GM12878 (cell line): ENCODE measurements at regions not wholly inside any gene's neighbourhood (a gene's known extent, or its start where the extent isn't known, plus 50 kb on each side); places are given as distances from the start of the nearest gene placed in this dataset.
A peak's percentile ranks its signal among the peaks of the same experiment; 100 is the strongest.

ENCODE experiments used
- CHD2 ChIP-seq: IDR thresholded peaks from 2 replicates; pipeline ENCODE4 v1.6.1; 2011; ENCODE audit warnings: low read depth, low read length, improper control_type of control experiment, borderline replicate concordance
- DPF2 ChIP-seq: fragments of 450-650 bp; IDR thresholded peaks from 2 replicates; pipeline ENCODE4 v1.6.1; 2017; ENCODE audit warnings: mild to moderate bottlenecking
- ETV6 ChIP-seq, 2 experiments: fragments of 450-650 bp in 1 of 2; IDR thresholded peaks in 1 of 2; conservative IDR thresholded peaks in 1 of 2; 2 replicates each; pipeline ENCODE4 v1.6.1; 2014; ENCODE audit warnings: antibody characterized with exemption in 1 of 2, borderline replicate concordance in 1 of 2, low read depth in 1 of 2, mild to moderate bottlenecking in 1 of 2, moderate library complexity in 1 of 2
- IKZF2 ChIP-seq, 2 experiments: fragments of 450-650 bp; IDR thresholded peaks; 2 replicates each; pipeline ENCODE4 v1.6.1; 2017; ENCODE audit warnings: mild to moderate bottlenecking in 2 of 2, moderate library complexity in 2 of 2
- IRF3 ChIP-seq: fragments of 450-650 bp; IDR thresholded peaks from 2 replicates; pipeline ENCODE4 v1.6.1; 2014; ENCODE audit warnings: mild to moderate bottlenecking
- MYC ChIP-seq: IDR thresholded peaks from 2 replicates; pipeline ENCODE4 v1.6.1; 2011; ENCODE audit warnings: mild to moderate bottlenecking, low read length, moderate library complexity, inconsistent platforms; ENCODE audit not compliant: insufficient read depth, insufficient replicate concordance, insufficient read length, severe bottlenecking
- NFIC ChIP-seq: IDR thresholded peaks from 2 replicates; pipeline ENCODE4 v1.6.1; 2012; ENCODE audit warnings: low read depth, mild to moderate bottlenecking, inconsistent platforms, low read length, moderate library complexity
- NFXL1 ChIP-seq: fragments of 450-650 bp; IDR thresholded peaks from 2 replicates; pipeline ENCODE4 v1.6.1; 2017; ENCODE audit warnings: antibody characterized with exemption, mild to moderate bottlenecking, borderline replicate concordance
- PML ChIP-seq: IDR thresholded peaks from 2 replicates; pipeline ENCODE4 v1.6.1; 2012; ENCODE audit warnings: low read length, inconsistent platforms
- RAD51 ChIP-seq: fragments of 450-650 bp; IDR thresholded peaks from 2 replicates; pipeline ENCODE4 v1.6.1; 2016; ENCODE audit warnings: moderate library complexity, mild to moderate bottlenecking, inconsistent platforms
- RUNX3 ChIP-seq: IDR thresholded peaks from 2 replicates; pipeline ENCODE4 v1.6.1; 2012; ENCODE audit warnings: low read length, inconsistent platforms
- SMC3 ChIP-seq: IDR thresholded peaks from 2 replicates; pipeline ENCODE4 v1.6.1; 2011; ENCODE audit warnings: low read length, improper control_type of control experiment, borderline replicate concordance
- STAT1 ChIP-seq: fragments of 450-650 bp; conservative IDR thresholded peaks from 2 replicates; pipeline ENCODE4 v1.6.1; 2014; ENCODE audit warnings: antibody characterized with exemption, mild to moderate bottlenecking
- SUZ12 ChIP-seq: fragments of 200-600 bp; sonication (generic); IDR thresholded peaks from one replicate; pipeline ENCODE4 v1.6.1; 2018; ENCODE audit warnings: antibody characterized with exemption, mild to moderate bottlenecking; ENCODE audit not compliant: unreplicated experiment
- TAF1 ChIP-seq: IDR thresholded peaks from 2 replicates; pipeline ENCODE4 v1.6.1; 2011; ENCODE audit warnings: mild to moderate bottlenecking, low read depth, low read length, borderline replicate concordance
- TCF7 ChIP-seq: IDR thresholded peaks from 2 replicates; pipeline ENCODE4 v1.6.1; 2014; ENCODE audit warnings: antibody characterized with exemption, borderline replicate concordance
- YBX1 ChIP-seq: fragments of 450-650 bp; IDR thresholded peaks from 2 replicates; pipeline ENCODE4 v1.6.1; 2016; ENCODE audit warnings: antibody characterized with exemption
- YY1 ChIP-seq: IDR thresholded peaks from 2 replicates; pipeline ENCODE4 v1.6.1; 2011; ENCODE audit warnings: low read depth, mild to moderate bottlenecking, low read length
- TF ChIP-seq, protein P1 (sequence below): fragments of 450-650 bp; IDR thresholded peaks from 2 replicates; pipeline ENCODE4 v1.6.1; 2017; ENCODE audit warnings: antibody characterized with exemption, mild to moderate bottlenecking, moderate library complexity
- TF ChIP-seq, protein P2 (sequence below): IDR thresholded peaks from 2 replicates; pipeline ENCODE4 v1.6.1; 2011; ENCODE audit warnings: borderline replicate concordance, low read depth, mild to moderate bottlenecking, moderate library complexity, low read length; ENCODE audit not compliant: insufficient read depth, poor library complexity, severe bottlenecking
- TF ChIP-seq, protein P3 (sequence below): fragments of 450-650 bp; IDR thresholded peaks from 2 replicates; pipeline ENCODE4 v1.6.1; 2018; ENCODE audit warnings: mild to moderate bottlenecking, low read depth, moderate library complexity; ENCODE audit not compliant: partially characterized antibody

DNA sequence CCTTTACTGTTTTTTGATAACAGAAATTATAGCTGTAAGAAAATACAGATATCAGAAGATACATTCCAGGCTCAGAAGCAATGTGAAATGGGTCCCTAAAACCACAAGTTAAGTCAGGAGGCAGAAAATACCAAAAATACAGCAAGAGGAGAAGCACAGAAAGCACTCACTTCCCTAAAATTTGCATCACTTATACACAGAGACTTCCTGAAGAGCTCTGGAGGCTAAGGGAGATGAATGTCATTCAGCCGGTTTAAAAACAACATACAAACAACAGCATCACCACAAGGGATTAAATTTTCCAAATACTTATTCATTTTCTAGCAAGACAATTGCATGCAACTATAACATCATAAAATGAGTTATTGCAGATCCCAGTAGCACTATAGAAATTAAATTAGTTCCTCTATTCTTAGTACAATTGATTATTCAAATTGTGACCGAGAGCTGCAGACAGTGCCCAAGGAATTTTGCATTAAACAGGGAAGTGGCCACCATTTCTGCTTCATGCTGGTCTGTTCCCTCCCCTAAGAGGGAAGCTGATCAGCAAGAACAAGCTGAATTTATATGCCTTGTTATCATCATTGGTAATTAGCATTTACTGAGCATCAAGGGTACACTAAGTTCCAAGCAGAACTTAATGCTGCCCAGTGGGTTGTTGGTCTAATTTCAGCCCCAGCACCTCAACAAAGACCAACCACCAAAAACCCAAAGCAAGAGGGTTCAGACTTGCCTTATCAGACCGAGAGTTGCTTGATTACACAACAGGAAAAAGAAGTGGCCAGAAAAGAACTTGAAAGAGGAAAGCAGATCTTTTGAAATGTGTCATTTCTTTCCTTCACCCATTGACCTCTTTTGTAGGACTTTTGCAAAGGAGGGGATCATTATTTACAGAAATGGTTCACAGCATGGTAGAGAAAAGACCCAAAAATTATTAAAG, 140.7 kb downstream of the KCTD12 start (continued):
- TF ChIP-seq, protein P1, sequence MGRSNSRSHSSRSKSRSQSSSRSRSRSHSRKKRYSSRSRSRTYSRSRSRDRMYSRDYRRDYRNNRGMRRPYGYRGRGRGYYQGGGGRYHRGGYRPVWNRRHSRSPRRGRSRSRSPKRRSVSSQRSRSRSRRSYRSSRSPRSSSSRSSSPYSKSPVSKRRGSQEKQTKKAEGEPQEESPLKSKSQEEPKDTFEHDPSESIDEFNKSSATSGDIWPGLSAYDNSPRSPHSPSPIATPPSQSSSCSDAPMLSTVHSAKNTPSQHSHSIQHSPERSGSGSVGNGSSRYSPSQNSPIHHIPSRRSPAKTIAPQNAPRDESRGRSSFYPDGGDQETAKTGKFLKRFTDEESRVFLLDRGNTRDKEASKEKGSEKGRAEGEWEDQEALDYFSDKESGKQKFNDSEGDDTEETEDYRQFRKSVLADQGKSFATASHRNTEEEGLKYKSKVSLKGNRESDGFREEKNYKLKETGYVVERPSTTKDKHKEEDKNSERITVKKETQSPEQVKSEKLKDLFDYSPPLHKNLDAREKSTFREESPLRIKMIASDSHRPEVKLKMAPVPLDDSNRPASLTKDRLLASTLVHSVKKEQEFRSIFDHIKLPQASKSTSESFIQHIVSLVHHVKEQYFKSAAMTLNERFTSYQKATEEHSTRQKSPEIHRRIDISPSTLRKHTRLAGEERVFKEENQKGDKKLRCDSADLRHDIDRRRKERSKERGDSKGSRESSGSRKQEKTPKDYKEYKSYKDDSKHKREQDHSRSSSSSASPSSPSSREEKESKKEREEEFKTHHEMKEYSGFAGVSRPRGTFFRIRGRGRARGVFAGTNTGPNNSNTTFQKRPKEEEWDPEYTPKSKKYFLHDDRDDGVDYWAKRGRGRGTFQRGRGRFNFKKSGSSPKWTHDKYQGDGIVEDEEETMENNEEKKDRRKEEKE: no peak
- TF ChIP-seq DPF2: no peak
- TF ChIP-seq MYC: no peak
- peak in 1 of 2 experiments; percentile 99; a peak in 2 of 4 replicates for TF ChIP-seq ETV6 (conservative IDR thresholded peaks at IDR 0.05 in 1 of 2, IDR thresholded peaks at IDR 0.05 in 1 of 2; ENCODE audit: borderline replicate concordance in 1 of 2, low read depth in 1 of 2)
- TF ChIP-seq, protein P2, sequence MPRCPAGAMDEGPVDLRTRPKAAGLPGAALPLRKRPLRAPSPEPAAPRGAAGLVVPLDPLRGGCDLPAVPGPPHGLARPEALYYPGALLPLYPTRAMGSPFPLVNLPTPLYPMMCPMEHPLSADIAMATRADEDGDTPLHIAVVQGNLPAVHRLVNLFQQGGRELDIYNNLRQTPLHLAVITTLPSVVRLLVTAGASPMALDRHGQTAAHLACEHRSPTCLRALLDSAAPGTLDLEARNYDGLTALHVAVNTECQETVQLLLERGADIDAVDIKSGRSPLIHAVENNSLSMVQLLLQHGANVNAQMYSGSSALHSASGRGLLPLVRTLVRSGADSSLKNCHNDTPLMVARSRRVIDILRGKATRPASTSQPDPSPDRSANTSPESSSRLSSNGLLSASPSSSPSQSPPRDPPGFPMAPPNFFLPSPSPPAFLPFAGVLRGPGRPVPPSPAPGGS: peak; percentile 19
- TF ChIP-seq PML: no peak
- TF ChIP-seq NFXL1: no peak
- 0 out of 4 replicates have a peak, but pooled peaks of 1 of the 2 experiments have one; percentile 9 for TF ChIP-seq IKZF2 (IDR thresholded peaks at IDR 0.05)
- TF ChIP-seq NFIC: peak; percentile 92
- TF ChIP-seq IRF3: no peak
- TF ChIP-seq STAT1: no peak
- peak; percentile 57; the same call in 1 of the 2 replicates for TF ChIP-seq TCF7
- no peak for TF ChIP-seq YY1
- TF ChIP-seq TAF1: no peak
- peak; percentile 91 for TF ChIP-seq RUNX3
- TF ChIP-seq SMC3: no peak
- TF ChIP-seq CHD2: no peak
- no peak for TF ChIP-seq YBX1
- TF ChIP-seq, protein P3, sequence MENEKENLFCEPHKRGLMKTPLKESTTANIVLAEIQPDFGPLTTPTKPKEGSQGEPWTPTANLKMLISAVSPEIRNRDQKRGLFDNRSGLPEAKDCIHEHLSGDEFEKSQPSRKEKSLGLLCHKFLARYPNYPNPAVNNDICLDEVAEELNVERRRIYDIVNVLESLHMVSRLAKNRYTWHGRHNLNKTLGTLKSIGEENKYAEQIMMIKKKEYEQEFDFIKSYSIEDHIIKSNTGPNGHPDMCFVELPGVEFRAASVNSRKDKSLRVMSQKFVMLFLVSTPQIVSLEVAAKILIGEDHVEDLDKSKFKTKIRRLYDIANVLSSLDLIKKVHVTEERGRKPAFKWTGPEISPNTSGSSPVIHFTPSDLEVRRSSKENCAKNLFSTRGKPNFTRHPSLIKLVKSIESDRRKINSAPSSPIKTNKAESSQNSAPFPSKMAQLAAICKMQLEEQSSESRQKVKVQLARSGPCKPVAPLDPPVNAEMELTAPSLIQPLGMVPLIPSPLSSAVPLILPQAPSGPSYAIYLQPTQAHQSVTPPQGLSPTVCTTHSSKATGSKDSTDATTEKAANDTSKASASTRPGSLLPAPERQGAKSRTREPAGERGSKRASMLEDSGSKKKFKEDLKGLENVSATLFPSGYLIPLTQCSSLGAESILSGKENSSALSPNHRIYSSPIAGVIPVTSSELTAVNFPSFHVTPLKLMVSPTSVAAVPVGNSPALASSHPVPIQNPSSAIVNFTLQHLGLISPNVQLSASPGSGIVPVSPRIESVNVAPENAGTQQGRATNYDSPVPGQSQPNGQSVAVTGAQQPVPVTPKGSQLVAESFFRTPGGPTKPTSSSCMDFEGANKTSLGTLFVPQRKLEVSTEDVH: no peak
- TF ChIP-seq SUZ12: no peak
- TF ChIP-seq RAD51: no peak
